8988T (cell line): ENCODE measurements at regions not wholly inside any gene's neighbourhood (a gene's known extent, or its start where the extent isn't known, plus 50 kb on each side); places are given as distances from the start of the nearest gene placed in this dataset.

Source experiments
- DNase-seq: peaks from one replicate; pipeline ENCODE4 v3.0.0; 2011

GRCh38 chr4:3667258-3667657, 98.9 kb upstream of the ADRA2C start:
- no peak for DNase-seq

- no peak for DNase-seq
Measured at GRCh38 chr4:3666263-3666662, 99.9 kb upstream of the ADRA2C start.

GRCh38 chr4:3665360-3665891, 100.8 kb upstream of the ADRA2C start:
- no peak for DNase-seq

GRCh38 chr4:3663791-3664190, 102.4 kb upstream of the ADRA2C start:
- DNase-seq: no peak

DNA sequence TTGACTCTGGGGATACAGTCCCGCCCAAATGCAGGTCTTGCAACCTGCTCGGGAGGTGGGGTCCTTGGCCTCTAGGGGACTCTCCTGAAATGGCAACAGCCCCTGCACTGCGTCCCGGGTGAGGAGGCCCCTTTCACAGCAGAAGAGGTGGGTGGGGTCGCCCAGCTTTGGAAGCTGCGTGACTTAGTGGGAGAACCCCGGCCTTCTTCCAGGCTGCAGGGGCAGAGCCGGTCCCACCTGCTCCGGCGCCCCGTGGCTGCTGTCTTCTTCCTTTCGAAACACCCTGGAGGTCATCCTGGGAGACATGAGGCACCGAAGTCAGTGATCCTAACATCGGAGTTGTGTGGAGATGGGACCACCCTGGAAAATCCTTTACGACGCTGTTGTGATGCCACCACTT, 103.7 kb upstream of the ADRA2C start:
- DNase-seq: no peak

GRCh38 chr4:3661989-3662388, 104.2 kb upstream of the ADRA2C start:
- DNase-seq: no peak

- DNase-seq: no peak
Measured at GRCh38 chr4:3660928-3661515, 105.2 kb upstream of the ADRA2C start.

- no peak for DNase-seq
Measured at GRCh38 chr4:3660086-3660927, 105.9 kb upstream of the ADRA2C start.

DNA sequence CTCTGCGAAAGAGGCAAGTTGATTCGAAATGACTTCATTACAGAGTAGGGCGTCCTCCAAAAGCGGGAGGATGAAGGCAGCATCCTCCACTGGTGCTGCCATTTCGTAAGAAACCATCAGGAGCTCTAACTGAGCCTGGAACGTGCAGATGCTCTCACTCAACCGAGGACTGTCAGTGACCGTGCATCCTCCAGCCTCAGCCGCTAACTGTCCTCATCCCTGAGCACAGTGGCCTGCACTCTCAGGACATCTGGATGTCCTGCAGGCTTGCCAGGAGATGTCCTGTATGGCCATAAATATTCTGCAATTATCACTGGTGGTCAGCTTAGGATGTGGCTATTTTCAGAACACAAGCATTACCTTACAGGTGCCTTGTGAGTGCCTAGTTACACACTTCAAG, 107.1 kb upstream of the ADRA2C start:
- no peak for DNase-seq

GRCh38 chr4:3658530-3658913, 107.7 kb upstream of the ADRA2C start:
- no peak for DNase-seq

DNA sequence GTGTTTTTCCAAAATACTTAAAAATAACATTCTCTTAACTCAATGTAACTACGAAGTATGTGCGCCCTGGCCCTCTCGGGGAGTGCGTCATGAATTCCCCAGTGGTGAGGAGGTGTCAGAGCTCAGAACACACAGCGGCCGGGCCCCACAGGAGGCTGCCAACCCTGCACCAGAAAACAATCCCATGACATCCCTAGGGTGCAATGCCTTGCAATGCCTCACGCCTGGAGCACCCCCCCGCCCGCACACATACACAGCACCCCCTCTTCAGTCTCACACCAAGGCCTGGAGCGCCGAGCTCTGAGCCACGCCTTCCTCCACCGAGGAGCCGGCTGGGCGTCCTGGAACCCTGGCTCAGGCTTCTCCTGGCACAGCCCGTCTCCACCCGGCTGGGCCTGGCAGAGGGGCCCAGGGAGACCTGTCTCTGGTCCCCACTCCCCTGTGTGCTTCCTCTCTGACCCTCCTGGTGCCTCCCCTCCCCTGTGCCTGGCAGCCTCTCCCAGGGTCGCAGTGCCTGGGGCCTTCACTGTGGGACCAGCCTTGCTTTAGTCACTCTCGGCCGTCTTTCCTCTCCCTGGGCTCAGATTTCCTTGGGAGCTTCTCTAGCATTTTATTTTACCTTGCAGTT, 108.2 kb upstream of the ADRA2C start:
- no peak for DNase-seq

- DNase-seq: no peak
Measured at GRCh38 chr4:3656416-3657356, 109.5 kb upstream of the ADRA2C start.

GRCh38 chr4:3655963-3656362, 110.2 kb upstream of the ADRA2C start:
- DNase-seq: no peak

DNA sequence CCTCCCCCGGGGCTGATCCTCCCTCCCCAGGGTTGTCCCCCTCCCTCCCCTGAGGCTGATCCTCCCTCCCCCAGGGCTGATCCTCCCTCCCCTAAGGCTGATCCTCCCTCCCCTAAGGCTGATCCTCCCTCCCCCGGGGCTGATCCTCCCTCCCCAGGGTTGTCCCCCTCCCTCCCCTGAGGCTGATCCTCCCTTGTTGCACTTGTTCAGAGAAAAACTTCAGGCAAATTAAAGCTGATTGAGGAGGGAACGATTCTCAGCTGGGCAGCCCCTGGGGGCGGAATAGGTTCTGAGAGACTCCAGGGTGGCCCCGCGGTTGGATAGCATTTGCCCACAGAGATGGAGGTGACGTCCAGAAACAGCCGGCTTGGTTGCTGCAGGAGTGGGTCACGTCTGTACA, 110.7 kb upstream of the ADRA2C start:
- no peak for DNase-seq

DNA sequence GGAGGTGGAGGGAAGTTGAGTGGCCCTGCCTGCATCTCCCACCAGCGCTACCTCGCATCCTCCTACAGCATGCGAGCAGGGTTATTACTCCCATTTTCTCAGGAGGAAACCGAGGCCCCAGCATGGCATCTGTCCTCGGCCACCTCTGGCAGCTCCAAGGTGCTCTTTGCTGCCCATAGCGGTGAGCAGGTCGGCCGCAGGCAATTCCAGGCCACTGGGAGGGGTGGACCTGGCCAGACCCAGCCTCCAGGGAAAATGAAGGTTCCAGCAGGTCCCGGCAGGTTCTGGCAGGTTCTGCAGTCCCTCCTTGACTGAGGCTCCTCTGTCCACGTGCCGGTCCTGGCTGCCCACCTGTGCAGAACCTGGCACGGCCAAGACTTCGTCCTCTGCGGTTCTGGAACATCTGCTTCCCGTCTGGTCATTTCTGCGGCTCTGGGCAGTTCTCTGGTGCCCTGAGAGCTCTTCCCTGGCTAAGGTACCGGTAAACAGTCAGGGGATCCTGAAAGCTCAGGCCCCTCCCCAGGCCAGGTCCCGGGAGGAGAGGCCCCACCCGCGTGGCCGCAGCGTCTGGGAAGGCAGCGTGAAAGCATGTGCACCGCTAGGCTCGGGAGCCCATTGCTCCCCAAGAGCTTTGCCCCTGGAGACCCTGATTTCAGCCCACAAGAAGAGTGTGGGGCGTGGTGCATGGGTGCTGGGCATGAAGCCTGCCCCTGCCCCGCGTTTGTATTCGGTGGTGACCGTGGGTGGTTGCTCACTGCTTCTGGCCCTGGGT, 112.0 kb upstream of the ADRA2C start:
- DNase-seq: no peak

DNA sequence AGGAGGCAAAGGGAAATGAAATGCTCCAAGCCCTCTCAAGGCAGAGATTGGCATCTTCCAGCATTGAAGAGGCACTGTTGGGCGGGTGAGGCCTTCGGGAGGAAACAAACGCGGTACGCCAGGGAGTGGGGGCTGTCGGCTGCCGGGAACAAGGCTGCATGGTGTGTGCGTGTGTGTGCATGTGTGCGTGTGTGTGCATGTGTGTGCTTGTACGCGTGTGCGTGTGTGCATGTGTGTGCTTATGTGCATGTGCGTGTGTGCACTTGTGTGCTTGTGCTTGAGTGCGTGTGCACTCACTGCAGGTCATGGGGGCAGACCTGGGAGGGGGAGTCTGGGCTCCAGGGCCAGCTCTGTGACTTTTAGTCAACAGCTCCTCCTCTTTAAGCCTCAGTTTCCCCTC, 113.6 kb upstream of the ADRA2C start:
- no peak for DNase-seq

GRCh38 chr4:3651267-3651845, 114.8 kb upstream of the ADRA2C start:
- no peak for DNase-seq

GRCh38 chr4:3649491-3649890, 116.7 kb upstream of the ADRA2C start:
- DNase-seq: no peak

DNA sequence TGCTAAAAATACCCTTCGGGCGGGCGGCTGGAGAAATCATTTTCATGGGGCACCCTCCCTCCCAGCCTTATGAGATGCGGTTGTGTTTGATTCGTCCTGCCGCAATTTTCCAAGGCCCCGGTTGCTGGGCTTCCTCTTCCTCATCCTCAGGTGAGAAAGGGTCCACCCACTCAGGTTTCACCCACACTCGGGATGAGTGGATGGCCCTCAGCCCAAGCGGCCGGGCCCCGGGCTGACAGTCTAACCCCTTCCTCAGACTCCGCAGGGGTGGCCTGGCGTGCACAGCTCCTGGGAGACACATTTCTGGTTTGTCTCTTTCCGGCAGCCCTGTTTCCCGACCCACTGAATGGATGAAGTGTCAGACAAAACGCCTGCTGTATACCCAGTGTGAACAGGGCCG, 116.5 kb upstream of the LRPAP1 start:
- no peak for DNase-seq

GRCh38 chr4:3648195-3648594, 116.0 kb upstream of the LRPAP1 start:
- no peak for DNase-seq

DNA sequence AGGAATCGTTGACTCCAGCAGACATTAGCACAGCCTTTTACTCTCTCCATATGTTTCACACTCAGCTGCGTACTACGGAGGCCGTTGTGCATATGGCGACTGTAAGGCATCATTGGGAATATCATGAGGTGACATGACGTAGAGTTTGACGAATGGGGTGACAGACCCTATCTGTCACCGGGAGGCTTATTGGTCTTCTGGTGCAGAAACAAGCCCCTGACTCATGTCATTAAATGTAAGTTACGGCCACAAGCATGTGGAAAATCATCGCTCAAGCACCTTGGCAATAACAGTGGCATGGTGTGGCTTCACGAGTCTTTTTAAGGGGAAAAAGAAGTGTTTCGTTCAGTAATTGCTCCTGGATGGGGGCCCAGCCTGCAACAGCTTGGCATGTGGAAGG, 115.2 kb upstream of the LRPAP1 start:
- DNase-seq: no peak
